Adrenal gland (tissue), 9 donors: ENCODE measurements at regions not wholly inside any gene's neighbourhood (a gene's known extent, or its start where the extent isn't known, plus 50 kb on each side); places are given as distances from the start of the nearest gene placed in this dataset.

Experiments
- DNase-seq, 7 donors: peaks; one replicate each; pipeline ENCODE4 v3.0.0-alpha.2; 2019 to 2020
- H3K27ac ChIP-seq, 5 donors: fragments of 200-600 bp; sonication (generic) in 4 of 5; 1 replicate in 3 of 5; 2 replicates in 2 of 5; pipeline versions ENCODE4 v1.5.1 to v1.8.0; 2016 to 2020; ENCODE audit warnings: mild to moderate bottlenecking in 1 of 5
- H3K27me3 ChIP-seq: fragments of 200-600 bp; 2 replicates; pipeline ENCODE4 v1.8.0; 2021
- H3K36me3 ChIP-seq, 2 donors: fragments of 200-600 bp; replicated peaks in 1 of 2; 1 replicate in 1 of 2; 2 replicates in 1 of 2; pipeline versions ENCODE4 v1.5.1 to v1.8.0; 2018 to 2022
- H3K4me1 ChIP-seq, 2 donors: fragments of 200-600 bp; replicated peaks in 1 of 2; 1 replicate in 1 of 2; 2 replicates in 1 of 2; pipeline versions ENCODE4 v1.5.1 to v1.8.0; 2018 to 2021
- H3K4me3 ChIP-seq, 4 donors: fragments of 200-600 bp; sonication (generic) in 3 of 4; one replicate each; pipeline ENCODE4 v1.5.1; 2016 to 2018
- H3K9me3 ChIP-seq, 3 donors: fragments of 200-600 bp; sonication (generic) in 1 of 3; replicated peaks in 1 of 3; 1 replicate in 2 of 3; 2 replicates in 1 of 3; pipeline versions ENCODE4 v1.5.1 to v1.8.0; 2016 to 2021
- POLR2A ChIP-seq, 2 donors: fragments of 450-650 bp; IDR thresholded peaks; one replicate each; pipeline ENCODE4 v1.6.1; 2017; ENCODE audit warnings: antibody characterized with exemption in 2 of 2, mild to moderate bottlenecking in 2 of 2, moderate library complexity in 1 of 2
- WGBS, 4 donors: extraction: QIAGEN DNeasy Blood & Tissue Kit in 2 of 4; methylation state at CpG; one replicate each; pipeline versions ENCODE4 v1.1.5 to v1.1.7; 2013 to 2017; 5-methylcytosine and 5-hydroxymethylcytosine counted together
- intact Hi-C, 2 donors: fragments of 100-400 bp; cut with DNase I; formaldehyde crosslinking; loops; one replicate each; pipeline versions ENCODE4 v1.14.1 to v1.15.0; 2022 to 2023
- TF ChIP-seq, protein P1 (sequence below), 6 experiments: fragments of 450-650 bp in 4 of 6; fragments of 200-600 bp in 2 of 6; sonication (generic) in 1 of 6; IDR thresholded peaks; 1 replicate in 5 of 6; 2 replicates in 1 of 6; pipeline versions ENCODE4 v1.5.1 to v1.8.0; 2016 to 2021; ENCODE audit warnings: antibody characterized with exemption in 6 of 6, mild to moderate bottlenecking in 2 of 6, moderate library complexity in 1 of 6
- donor health status: healthy with polysubstance abuse.
- donor health status: Bipolar disorder and iron deficiency.
- donor health status: DM: yes; HTN: yes; CAD: no.
- donor health status: DM: no; HTN: no; CAD: no.
- donor health status: DM: no; HTN: no; CAD: no.

- intact Hi-C loops, result no loop called here
- WGBS, 4 donors, result 86 to 88% (median 88%) methylated on average over 17 to 38 of the region's 38 CpGs
- no peaks in the 10 kb centered on the region for H3K36me3 ChIP-seq
- DNase-seq, result no peak
- H3K9me3 ChIP-seq, result no peaks in the 10 kb centered on the region
- no peaks in the 10 kb centered on the region for H3K27me3 ChIP-seq
- H3K4me1 ChIP-seq, result no peaks in the 10 kb centered on the region
- H3K27ac ChIP-seq, result no peak overlapping the region
- no peak for TF ChIP-seq POLR2A (IDR thresholded peaks at IDR 0.05)
- TF ChIP-seq, protein P1, sequence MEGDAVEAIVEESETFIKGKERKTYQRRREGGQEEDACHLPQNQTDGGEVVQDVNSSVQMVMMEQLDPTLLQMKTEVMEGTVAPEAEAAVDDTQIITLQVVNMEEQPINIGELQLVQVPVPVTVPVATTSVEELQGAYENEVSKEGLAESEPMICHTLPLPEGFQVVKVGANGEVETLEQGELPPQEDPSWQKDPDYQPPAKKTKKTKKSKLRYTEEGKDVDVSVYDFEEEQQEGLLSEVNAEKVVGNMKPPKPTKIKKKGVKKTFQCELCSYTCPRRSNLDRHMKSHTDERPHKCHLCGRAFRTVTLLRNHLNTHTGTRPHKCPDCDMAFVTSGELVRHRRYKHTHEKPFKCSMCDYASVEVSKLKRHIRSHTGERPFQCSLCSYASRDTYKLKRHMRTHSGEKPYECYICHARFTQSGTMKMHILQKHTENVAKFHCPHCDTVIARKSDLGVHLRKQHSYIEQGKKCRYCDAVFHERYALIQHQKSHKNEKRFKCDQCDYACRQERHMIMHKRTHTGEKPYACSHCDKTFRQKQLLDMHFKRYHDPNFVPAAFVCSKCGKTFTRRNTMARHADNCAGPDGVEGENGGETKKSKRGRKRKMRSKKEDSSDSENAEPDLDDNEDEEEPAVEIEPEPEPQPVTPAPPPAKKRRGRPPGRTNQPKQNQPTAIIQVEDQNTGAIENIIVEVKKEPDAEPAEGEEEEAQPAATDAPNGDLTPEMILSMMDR (IDR thresholded peaks at IDR 0.05), result no peak
- no peak overlapping the region for H3K4me3 ChIP-seq
These were observed 233.9 kb downstream of the ERMARD start for GRCh38 chr6:169985121-169986015.

DNA sequence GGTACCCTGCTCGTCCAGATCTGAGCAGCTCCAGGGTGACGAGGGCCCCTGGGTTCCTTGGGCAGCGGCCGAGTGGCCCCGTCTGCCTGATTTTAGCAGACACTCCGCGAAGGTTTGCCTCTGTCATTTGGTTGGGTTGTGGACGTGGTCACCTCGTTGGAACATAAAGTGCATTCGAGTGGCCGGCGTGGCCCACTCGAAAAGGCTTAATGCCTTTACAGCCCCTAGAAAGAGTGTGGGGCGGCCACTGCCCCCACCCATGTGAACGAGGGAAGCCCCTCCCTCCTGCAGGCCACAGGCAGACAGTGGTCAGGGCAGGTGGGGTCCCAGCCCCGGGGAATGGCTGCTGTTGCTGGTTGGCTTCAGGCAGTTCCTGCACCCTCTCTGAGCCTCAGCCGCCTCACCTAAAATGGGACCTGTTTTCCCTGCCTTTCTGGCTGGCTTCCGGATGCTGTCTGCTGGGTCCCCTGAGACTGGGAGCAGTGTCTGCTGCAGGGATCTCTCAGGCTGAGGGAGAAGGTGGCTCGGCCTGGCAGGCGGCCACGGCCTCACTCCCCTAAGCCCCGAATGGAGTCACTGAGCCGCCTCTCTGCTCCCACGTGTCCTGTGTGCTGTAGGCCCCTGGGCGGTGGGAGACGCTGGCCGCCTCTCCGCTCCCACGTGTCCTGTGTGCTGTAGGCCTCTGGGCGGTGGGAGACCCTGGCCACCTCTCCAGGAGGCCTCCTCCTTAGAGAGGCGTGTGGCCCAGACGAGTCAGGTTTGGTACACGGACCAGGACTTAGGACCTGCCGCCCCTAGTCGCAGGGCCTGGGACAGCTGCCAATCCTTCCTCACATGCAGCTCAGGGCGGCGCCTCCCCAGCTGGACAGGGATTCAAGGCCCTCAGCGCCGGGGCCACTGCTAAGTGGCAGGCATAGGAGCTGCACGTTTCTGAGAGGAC is 233.0 kb downstream of the ERMARD start:
- no peaks in the 10 kb centered on the region for H3K27me3 ChIP-seq
- intact Hi-C loops, result no loop called here
- WGBS, 4 donors, result 82 to 88% (median 83%) methylated on average over 22 to 40 of the region's 40 CpGs

DNA sequence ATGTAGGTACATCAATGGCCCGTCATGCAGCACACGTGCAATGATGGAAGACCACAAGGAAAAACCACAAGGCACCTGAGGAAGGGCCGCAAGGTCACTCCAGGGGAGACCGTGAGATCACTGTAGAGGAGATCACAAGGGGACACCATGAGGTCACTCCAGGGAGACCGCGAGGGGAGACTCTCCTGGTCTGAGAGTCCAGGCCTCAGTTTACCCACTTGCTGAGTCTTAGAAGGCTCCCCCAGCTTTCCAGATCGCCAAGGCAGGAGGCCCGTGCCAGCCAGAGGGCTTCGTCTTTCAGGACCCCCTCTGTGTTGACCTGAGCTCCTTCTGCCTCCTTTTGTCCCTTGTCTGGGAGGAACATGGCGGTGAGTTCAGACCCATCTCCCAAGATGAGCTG is 232.2 kb downstream of the ERMARD start:
- Histone ChIP-seq H3K4me3 (no peak overlapping the region), H3K27ac (no peak overlapping the region), H3K9me3 (no peaks in the 10 kb centered on the region), H3K27me3 (no peaks in the 10 kb centered on the region), H3K4me1 (no peaks in the 10 kb centered on the region), H3K36me3 (no peaks in the 10 kb centered on the region)
- no peak for DNase-seq
- WGBS, 4 donors, result 91 to 96% (median 93%) methylated on average over 6 to 10 of the region's 10 CpGs
- intact Hi-C loops, result no loop called here
- TF ChIP-seq, protein P1 (IDR thresholded peaks at IDR 0.05), result no peak
- TF ChIP-seq POLR2A (IDR thresholded peaks at IDR 0.05), result no peak

More for the DNA sequence above, 233.0 kb downstream of the ERMARD start:
- no peaks in the 10 kb centered on the region for H3K36me3 ChIP-seq
- no peaks in the 10 kb centered on the region for H3K9me3 ChIP-seq
- no peak for DNase-seq
- TF ChIP-seq, protein P1 (IDR thresholded peaks at IDR 0.05), result no peak
- TF ChIP-seq POLR2A (IDR thresholded peaks at IDR 0.05), result no peak
- no peak overlapping the region for H3K4me3 ChIP-seq
- no peak overlapping the region for H3K27ac ChIP-seq
- H3K4me1 ChIP-seq, result no peaks in the 10 kb centered on the region
